Activated CD4-positive, alpha-beta T cell treated with anti-CD3 and anti-CD28 coated beads, Interleukin-10, Interleukin-2, amounts not matched to agents 100 ng/mL and 50 ng/mL, durations not matched to agents 16 hours and 8 hours (primary cell): ENCODE measurements at regions not wholly inside any gene's neighbourhood (a gene's known extent, or its start where the extent isn't known, plus 50 kb on each side); places are given as distances from the start of the nearest gene placed in this dataset.
"Not testable (repeated sequence)": the region's sequence is repeated elsewhere in the genome, so short reads cannot be mapped to it uniquely, and the experiment has no call there.

Experiments used
- DNase-seq: peaks from one replicate; pipeline ENCODE4 v3.0.0-alpha.2; 2020

DNA sequence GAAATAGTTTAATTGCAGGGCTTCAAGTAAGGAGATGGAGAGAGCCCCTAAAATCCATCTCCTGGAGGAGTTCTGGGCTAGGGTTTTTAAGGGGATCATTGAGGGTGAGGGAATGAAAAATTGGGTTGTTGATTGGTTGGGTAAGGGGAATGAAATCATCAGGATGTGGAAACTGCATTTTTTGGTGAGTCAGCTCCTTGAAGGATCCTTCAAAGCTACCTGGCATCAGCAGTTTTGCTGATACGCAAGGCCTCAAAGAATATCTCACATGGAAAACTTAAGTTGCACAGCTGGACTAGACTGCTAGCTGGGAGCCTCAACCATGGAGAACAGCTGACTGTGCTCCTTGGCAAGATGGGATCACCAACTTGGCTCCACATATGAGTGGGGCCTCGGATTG is 136.7 kb downstream of the FGF10 start:
- no peak for DNase-seq

DNA sequence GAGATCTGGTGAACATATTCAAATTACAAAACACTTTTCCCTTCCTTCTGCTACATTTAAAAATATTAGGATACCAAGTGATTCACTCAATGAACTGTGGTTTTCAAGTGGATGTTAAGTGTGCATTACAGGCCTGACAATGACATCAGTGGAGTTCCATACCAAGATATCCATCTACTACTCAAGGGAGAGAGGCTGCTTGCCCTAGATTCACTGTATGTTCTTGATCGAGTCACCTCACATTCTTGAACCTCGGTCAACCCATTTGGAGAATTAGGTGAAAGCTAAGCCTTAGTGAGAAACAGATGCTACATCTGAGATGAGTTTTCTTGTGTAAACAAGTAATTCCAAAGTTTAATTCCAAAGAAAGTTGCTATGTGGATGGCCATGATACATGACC is 142.2 kb downstream of the FGF10 start:
- DNase-seq, result no peak

DNA sequence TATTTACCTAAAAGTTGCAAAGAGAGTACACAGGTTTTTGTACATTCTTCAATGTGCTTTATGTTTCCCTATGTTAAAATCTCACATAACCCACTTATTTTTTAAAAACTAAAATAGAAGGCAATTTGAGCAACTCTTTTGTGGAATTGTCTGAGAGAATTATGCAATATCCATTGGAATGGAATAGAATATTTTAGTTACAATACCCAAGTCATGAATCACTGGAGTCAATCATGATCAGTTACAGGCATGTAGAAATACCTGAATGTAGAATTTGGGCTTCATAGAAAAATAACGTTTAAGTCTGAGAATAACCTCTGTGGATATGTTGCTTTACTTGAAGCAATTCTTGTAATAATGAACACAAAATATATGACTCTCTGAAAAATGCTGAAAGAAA is 143.3 kb downstream of the FGF10 start:
- DNase-seq, result no peak

DNA sequence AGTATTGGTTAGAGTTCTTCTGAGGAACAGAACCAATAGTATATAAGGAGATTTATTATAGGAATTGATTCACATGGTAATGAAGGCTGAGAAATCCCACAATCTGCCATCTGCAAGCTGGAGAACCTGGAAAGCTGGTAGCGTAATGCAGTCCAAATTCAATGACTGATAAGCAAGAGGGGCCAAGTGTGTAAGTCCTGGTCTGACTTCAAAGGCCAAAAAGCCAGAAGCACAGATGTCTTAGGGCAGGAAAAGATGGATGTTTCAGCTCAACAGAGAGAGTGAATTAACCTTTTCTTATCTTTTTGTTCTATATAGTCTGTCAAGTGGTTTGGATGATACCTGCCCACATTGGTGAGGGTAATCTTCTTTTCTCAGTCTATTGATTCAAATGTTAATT is 146.4 kb downstream of the FGF10 start:
- no peak for DNase-seq

DNA sequence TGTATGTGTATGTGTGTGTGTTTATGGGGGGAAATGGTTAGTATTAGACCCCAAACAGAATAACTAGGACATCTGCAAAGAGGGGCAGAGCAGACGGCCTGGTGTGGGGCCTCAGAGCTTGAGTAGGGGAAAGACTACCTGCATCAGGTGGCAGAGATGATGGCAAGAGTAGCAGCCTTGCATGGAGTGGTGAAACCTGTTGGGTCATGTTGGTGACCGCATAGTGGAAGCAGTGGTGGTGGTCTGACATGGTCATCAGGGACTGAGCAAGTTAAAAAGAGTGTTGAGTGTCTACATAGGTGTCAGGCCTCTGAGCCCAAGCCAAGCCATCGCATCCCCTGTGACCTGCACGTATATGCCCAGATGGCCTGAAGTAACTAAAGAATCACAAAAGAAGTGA is 153.2 kb downstream of the FGF10 start:
- DNase-seq, result no peak

DNA sequence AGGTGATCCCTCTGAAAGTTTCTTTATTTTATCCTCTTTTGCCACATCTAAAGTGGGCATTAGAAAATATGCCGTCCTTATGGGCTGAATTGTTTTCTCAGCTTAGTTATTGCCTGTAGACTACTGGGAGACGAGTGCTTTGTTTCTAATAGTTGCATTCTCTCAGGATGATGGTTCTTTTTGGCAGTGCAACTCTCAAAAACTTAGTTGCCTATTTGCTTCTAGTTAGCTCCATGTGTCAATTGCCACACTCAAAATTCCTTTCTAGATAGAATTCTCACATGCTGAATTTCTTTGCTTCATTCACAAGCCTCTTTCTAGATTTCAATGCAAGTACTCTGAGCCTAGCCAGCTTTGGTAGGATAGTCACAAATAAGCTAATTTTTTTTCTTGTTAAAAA is 155.5 kb downstream of the FGF10 start:
- no peak for DNase-seq

DNA sequence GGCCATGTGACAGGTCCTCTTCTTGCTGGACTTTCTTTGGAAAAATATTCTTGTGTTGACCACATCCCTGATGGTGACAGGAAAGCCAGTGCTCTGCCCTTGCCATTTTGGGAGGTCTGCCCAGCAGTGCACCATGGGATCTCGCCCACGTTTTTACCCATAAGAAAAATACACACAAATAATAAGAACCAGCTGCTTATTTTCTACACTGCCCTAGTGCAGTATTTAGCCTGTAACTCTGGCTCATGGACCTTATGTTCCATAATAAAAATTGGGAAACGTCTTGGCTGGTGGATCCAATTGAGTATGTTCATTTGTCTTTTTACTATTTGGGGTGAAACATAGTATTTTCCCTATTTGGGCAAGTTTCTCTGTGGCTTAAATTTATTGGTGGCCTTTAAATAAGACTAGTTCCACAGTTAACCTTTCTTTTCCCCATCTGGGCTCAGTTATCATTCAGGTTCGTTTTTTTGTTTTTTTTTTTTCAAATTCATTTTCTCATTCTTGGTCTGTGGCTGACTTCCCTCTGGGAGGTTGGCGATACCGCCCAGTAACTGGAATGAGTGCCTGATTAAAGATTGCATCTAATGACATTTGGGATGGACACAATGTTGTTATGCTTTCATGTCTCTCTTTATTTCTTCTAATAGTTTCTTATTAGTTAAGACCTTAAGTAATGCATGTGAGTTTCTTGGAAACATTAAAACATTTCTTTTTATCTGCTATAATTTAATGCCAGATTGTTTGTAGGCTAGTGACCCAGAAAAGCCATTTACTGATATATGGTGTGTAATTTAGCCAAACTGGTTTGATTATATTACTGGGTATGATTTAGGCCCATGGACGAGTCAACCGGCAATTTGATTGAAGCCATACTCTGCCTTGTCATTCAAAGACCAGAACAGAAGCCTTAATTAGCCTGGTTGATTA is 163.7 kb downstream of the FGF10 start:
- no peak for DNase-seq

DNA sequence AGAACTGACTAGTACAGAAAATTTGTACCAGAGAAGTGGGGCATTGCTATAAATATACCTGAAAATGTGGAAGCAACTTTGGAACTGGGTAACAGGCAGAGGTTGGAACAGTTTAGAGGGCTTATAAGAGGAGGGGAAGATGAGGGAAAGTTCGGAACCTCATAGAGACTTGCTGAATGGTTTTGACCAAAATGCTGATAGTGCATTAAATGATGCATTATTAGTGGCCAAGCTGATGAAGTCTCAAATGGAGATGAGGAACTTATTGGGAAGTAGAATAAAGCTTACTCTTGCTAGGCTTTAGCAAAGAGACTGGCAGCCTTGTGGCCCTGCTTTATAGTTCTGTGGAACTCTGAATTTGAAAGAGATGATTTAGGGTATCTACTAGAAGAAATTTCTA is 189.8 kb downstream of the FGF10 start:
- DNase-seq, result no peak

DNA sequence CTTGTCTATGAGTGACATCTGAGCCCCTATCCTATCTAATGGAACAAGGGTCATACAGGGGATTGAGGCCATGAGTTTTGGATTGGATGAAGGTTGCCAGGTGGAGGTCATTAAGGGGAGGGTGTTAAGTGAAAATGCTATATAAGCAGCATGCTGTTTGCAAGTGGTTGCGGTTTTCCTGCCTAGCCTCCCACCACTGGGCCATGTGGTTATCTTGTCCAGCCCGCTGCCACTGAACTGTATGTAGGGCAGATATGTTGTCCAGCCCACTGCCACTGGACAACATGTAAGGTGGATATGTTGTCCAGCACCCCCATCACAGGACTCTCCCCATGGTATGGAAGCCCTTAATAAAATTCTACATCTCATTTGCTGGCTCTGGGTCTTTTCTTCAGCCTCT is 200.0 kb downstream of the FGF10 start:
- DNase-seq, result no peak

DNA sequence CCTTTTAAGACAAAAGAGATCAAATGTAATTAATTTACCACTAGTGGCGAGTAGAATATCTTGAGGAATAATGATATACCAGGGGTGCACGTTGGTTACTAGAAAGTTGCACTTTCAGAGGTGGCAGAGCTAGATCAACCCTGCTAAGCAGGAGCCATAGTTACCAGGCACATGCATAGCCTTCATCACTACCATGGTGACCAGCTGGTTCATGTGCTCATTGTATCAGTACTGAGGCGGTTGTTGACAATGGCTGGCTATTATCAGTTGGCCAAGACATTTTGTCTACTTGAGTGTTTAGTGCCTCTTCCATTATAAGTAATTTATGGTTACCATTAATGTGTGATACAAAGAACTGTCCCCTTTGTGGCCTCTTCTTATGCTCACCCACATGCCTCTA is 201.2 kb downstream of the FGF10 start:
- DNase-seq, result no peak

DNA sequence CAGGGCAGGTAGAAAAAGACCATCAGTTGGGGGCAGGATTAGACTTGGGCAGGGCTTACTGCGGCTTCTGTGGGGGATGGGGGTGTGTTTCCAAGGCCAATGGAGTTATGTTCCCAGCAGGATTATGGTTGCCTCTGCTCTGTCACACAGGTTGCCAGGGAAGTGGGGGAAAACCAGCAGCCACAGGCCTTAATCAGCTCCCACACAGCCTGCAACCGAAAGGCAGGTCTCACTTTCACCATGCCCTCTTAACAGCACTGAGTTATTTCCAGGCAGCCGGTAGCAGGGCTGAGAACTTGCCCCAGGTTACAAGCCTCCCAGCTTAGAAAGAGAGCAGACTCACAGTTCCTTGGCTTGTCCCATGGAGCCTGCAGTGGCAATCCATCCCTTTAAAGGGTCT is 205.5 kb downstream of the FGF10 start:
- DNase-seq, result no peak

DNA sequence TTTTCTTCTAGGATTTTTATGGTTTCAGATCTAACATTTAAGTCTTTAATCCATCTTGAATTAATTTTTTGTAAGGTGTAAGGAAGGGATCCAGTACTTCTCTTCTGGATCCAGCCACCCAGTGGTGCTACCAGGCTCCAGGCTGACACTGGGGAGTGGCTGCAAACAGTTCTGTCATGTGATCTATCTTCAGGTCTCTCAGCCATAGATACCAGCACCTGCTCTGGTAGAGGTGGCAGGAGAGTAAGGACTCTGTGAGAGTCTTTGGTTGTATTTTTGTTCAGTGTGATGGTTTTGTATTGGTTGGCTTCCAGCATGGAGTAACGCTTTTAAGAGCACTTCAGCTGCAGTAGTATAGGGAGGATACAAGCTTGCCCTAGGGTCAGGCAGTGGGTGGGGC is 205.9 kb downstream of the FGF10 start:
- DNase-seq, result no peak

DNA sequence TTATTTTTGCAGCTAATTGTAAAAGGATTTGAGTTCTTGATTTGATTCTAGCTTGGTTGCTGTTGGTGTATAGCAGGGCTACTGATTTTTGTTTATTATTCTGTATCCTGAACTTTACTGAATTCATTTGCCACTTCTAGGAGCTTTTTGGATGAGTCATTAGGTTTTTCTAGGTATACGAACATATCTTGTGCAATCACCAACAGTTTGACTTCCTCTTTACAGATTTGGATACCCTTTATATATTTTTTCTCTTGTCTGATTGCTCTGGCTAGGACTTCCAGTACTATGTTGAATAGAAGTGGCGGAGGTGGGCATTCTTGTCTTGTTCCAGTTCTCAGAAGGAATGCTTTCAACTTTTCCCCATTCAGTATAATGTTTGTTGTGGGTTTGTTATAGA is 210.8 kb downstream of the FGF10 start:
- DNase-seq, result no peak

DNA sequence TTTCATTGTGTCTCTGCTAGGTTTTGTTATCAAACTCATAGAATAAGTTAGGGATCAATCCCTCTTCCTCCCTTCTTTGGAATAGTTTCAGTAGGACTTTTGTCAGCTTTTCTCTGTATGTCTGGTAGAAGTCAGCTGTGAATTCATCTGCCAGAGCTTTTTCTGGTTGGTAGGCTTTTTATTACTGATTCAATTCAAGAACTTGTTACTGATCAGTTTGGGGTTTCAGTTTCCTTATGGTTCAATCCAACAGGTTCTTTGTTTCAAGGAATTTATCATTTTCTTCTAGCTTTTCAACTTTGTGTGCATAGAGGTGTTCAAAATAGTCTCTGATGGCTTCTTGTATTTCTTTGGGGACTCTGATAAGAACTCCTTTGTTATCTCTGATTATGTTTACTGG is 221.7 kb downstream of the FGF10 start:
- DNase-seq, result no peak

DNA sequence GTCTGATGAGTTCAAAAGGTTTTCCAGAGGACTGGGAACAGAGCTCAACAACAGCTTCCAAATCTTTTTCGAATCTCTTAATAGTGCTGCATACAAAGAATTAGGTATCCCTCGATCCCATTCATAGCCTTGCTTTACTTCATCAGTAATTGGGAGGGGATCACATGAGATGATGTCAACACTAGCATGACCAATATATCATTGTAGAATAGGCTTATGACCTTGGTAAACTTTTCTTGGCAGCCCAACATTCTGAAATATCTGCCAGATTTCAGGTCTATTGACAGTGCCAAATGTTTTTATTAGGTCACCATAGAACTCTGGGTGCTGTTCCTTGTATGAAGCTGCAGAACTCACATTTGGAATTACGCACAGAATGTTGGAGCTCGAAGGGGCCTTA is 228.9 kb downstream of the FGF10 start:
- DNase-seq, result no peak

DNA sequence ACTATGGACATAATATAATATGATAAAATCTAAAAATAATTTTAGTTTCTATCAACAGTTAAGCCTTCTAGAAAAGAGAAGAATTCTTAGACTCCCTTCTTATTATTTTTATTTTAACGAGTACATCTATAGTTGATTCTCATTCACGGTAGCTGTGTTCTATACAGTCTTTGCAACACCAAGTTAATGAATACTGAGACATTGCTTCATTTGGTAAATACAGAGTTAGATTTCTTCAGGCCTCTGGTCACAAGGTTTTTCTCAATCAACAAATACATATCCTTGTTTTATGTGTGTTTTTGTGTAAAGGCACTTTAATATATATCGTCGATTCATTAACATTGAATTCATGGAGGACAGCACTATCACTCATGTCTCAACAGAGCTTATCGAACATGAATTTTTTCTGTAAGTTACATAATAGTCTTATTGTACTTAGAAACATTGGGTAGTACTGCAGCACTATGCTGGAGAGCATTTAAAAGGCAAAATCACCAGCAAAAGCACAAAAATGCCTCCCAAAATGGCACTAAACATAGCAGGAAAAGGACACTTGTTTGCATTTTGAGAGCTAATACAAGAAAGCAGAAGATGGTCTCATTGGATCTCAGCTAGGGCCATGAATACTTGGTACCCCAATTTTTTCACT is 239.0 kb downstream of the FGF10 start:
- DNase-seq, result no peak

DNA sequence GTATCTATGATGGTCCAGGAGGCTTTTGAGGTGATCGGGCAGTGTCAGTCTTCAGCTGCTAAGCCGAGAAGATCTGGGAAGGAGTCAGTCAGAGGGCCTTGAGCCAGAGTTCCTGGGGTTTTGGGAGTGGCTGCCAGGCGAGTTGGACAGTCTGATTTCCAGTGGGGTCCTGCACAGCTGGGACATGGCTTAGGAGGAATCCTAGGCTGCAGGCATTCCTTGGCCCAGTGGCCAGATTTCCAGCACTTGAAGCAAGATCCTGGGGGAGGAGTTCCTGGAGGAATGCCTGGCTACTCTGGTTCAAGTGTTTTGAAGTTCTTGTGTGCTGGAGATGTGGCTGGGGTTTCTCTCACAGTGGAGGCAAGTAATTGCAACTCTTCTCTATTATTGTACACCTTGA is 271.3 kb downstream of the FGF10 start:
- not testable (repeated sequence) for DNase-seq

DNA sequence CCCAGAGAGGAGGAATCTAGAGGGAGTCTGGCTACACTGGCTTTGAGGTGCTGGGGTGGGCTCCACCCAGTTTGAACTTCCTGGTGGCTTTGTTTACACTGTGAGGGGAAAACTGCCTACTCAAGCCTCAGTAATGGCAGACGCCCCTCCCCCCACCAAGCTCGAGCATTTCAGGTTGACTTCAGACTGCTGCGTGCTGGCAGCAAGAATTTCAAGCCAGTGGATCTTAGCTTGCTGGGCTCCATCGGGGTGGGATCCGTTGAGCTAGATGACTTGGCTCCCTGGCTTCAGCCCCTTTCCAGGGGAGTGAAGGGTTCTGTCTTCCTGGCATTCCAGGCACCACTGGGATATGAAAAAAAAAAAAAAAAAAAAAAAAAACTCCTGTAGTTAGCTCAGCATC is 281.0 kb downstream of the FGF10 start:
- DNase-seq, result not testable (repeated sequence)

DNA sequence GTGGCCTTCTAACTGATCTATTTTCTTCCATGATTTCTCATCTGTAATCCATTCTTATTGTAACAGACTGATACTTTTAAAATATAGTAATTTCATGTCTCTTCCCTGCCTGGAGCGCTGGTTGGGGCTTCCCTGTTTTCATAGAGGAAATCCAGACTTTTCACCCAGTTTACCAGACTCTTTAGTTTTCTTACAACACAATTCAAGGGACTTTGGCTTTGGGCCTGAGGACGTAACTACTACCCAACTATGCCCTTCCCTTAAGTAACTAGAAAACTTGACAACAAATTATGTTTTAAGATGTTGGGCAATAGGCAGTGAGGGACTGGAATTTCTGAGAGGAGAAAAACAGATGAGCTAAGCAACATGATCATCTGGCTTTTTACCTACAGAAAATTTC is 289.6 kb downstream of the FGF10 start:
- DNase-seq, result no peak

DNA sequence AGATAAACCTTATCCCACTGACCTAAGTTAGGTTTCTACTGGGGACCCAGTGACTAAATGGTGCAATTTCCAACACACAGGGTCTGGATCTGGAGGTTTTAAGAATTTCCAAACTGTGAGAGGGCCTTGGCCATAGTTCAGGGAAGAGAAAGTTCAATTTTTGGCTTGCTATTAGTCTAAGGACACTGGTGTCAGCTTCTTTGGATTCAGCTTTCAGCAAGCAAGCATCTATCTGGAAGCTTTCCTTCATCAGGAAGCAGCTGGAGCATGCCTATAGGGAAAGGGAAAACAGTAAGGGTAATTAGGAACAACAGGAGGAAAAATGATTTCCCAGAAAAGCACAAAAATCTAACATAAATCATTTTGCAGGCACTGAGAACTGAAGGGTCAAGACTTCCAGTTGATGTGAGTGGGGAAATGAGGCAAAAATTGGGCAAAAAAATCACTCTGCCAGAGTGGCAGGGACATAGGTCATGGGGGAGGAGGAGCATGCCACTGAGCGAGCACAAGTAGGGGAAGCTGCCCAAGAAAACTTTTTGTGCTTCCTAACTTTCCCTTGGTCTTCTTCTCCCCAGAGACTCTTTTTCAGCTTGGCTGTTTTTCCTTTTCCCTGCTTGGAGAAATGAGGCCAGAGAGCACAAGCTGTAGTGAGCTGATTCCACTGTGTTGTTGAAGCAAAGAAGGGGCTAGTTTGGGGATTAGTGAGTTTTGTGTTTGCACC is 299.6 kb downstream of the FGF10 start:
- no peak for DNase-seq

DNA sequence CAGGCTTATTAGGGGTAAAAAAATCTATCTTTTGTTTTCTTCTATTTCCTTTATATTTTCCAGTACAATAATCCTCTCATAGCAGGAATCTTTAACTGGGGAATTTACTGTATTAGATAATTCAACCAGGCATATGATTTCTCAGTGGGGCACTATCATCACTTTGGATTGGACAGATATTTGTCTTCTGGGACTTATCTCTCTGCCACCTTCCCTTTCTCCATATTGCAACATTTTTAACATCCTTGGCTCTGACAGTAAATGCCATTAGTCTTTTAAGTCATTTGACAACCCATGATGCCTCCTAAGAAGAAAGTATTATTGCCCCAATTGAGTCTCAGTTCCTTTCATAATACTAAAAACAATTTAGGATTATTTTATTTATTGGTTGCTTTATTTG is 304.1 kb downstream of the FGF10 start:
- no peak for DNase-seq

DNA sequence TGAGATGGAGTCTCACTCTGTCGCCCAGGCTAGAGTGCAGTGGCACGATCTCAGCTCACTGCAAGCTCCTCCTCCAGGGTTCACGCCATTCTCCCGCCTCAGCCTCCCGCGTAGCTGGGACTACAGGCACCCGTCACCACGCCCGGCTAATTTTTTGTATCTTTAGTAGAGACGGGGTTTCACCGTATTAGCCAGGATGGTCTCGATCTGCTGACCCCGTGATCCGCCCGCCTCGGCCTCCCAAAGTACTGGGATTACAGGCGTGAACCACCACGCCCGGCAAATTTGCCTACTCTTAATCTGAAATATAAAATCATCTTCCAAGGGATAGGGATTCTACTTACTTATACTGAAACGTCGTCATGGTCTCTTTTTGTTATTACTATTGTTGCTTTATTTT is 314.7 kb downstream of the FGF10 start:
- DNase-seq, result not testable (repeated sequence)

DNA sequence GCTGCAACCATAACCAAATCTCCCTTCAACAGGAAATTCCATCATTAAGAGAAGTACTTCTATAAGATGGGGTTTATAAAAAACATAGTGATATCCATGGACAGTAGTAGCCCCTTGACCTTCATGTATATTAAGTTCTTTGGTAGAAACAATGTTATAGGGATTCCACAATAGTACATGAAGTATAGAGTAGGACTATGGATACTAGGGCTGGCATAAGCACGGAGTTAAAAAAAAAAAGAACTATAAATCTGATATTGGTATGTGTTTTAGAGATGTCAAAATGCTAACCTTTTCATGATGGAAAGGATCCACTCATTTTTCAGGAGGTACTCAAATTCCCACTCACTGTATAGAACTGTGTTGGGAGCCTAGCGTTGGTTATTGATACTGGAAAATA is 337.6 kb downstream of the FGF10 start:
- no peak for DNase-seq
